Endothelial cell of umbilical vein (primary cell): ENCODE measurements at regions not wholly inside any gene's neighbourhood (a gene's known extent, or its start where the extent isn't known, plus 50 kb on each side); places are given as distances from the start of the nearest gene placed in this dataset.

Experiments
- BruUV-seq: library from RNA; stranded (reverse); fragments of 400-500 nt; replicated peaks from 2 replicates; lab custom pipeline; 2021; lab: Mats Ljungman, UMichigan
- CTCF ChIA-PET: fragments of 300-600, 350-600 bp; sonication (Branson Sonifier 250); formaldehyde crosslinking; loops from one replicate; lab custom pipeline; 2021; ENCODE audit warnings: antibody characterized with exemption, inconsistent platforms; lab: Charles Lee
- POLR2A ChIA-PET: fragments of 300-600, 350-600 bp; sonication (Branson Sonifier 250); formaldehyde crosslinking; loops from one replicate; lab custom pipeline; 2021; ENCODE audit warnings: antibody characterized with exemption, inconsistent platforms; lab: Charles Lee
- DNase-seq: peaks from one replicate; pipeline ENCODE4 v3.0.0-alpha.2; 2011; ENCODE audit warnings: low read depth, low spot score
- FAIRE-seq: peaks from 2 replicates; lab custom pipeline; 2011; peaks lifted over from hg19 to GRCh38; lab: Jason Lieb, UNC
- H2AFZ ChIP-seq: 2 replicates; pipeline ENCODE4 v1.6.0; 2012; ENCODE audit warnings: low read depth, low read length, control low read depth, inconsistent platforms
- H3K27ac ChIP-seq: 2 replicates; pipeline ENCODE4 v1.5.1; 2011; ENCODE audit warnings: low read depth, mild to moderate bottlenecking, control low read depth, low read length, moderate library complexity; ENCODE audit not compliant: insufficient read depth
- H3K27me3 ChIP-seq, 2 experiments: 2 replicates each; pipeline versions ENCODE4 v1.6.0 to v1.6.1; 2011; ENCODE audit warnings: low read length in 2 of 2, mixed read lengths in 1 of 2; ENCODE audit not compliant: control insufficient read depth in 2 of 2, insufficient read depth in 2 of 2
- H3K36me3 ChIP-seq, 2 experiments: 2 replicates in 1 of 2; 3 replicates in 1 of 2; pipeline ENCODE4 v1.5.1; 2011; ENCODE audit warnings: low read length in 2 of 2, mild to moderate bottlenecking in 1 of 2, moderate library complexity in 1 of 2; ENCODE audit not compliant: control insufficient read depth in 2 of 2, insufficient read depth in 2 of 2; ENCODE audit errors: extremely low read depth in 1 of 2
- H3K4me1 ChIP-seq: 3 replicates; pipeline ENCODE4 v1.5.1; 2011; ENCODE audit warnings: mild to moderate bottlenecking, low read length; ENCODE audit not compliant: control insufficient read depth, insufficient read depth; ENCODE audit errors: extremely low read depth
- H3K4me2 ChIP-seq: 2 replicates; pipeline ENCODE4 v1.6.1; 2011; ENCODE audit warnings: low read length, control low read depth, mixed read lengths; ENCODE audit not compliant: insufficient read depth
- H3K4me3 ChIP-seq, 3 experiments: fragments of 200-600 bp in 1 of 3; sonication (generic), shearing (Covaris generic) in 1 of 3; replicated peaks in 1 of 3; 2 replicates each; pipeline ENCODE4 v1.5.1; 2011 to 2016; ENCODE audit warnings: control low read depth in 3 of 3, low read length in 3 of 3, mild to moderate bottlenecking in 2 of 3, inconsistent platforms in 1 of 3, low read depth in 1 of 3, moderate library complexity in 1 of 3; ENCODE audit not compliant: insufficient read depth in 1 of 3
- H3K79me2 ChIP-seq: 2 replicates; pipeline ENCODE4 v1.6.0; 2012; ENCODE audit warnings: low read length, inconsistent platforms; ENCODE audit not compliant: control insufficient read depth, insufficient read depth
- H3K9ac ChIP-seq: replicated peaks from 2 replicates; pipeline ENCODE3; 2011; ENCODE audit warnings: low read length, control low read depth; ENCODE audit not compliant: insufficient read depth; ENCODE audit errors: extremely low read depth
- H3K9me1 ChIP-seq: replicated peaks from 3 replicates; pipeline ENCODE4 v1.6.0; 2011; ENCODE audit warnings: mild to moderate bottlenecking, low read length; ENCODE audit not compliant: control insufficient read depth, insufficient read depth; ENCODE audit errors: extremely low read depth
- H3K9me3 ChIP-seq: replicated peaks from 2 replicates; pipeline ENCODE4 v1.5.1; 2012; ENCODE audit warnings: low read length, inconsistent platforms; ENCODE audit not compliant: control insufficient read depth, insufficient read depth
- H4K20me1 ChIP-seq: replicated peaks from 2 replicates; pipeline ENCODE3; 2011; ENCODE audit warnings: mild to moderate bottlenecking, low read length; ENCODE audit not compliant: control insufficient read depth, insufficient read depth; ENCODE audit errors: extremely low read depth
- CTCF ChIP-seq, 2 donors: IDR thresholded peaks; 1 replicate in 1 of 2; 2 replicates in 1 of 2; pipeline ENCODE4 v1.5.1; 2011; ENCODE audit warnings: low read length in 2 of 2, mild to moderate bottlenecking in 2 of 2, moderate library complexity in 2 of 2, control low read depth in 1 of 2, inconsistent platforms in 1 of 2, low read depth in 1 of 2; ENCODE audit not compliant: insufficient read depth in 1 of 2; ENCODE audit errors: extremely low read depth in 1 of 2
- EZH2 ChIP-seq: IDR thresholded peaks from 2 replicates; pipeline ENCODE4 v1.6.1; 2012; ENCODE audit warnings: borderline replicate concordance, low read depth, mild to moderate bottlenecking, moderate library complexity, low read length, inconsistent platforms; ENCODE audit not compliant: severe bottlenecking
- JUN ChIP-seq: IDR thresholded peaks from 2 replicates; pipeline ENCODE4 v1.6.1; 2011; ENCODE audit warnings: borderline replicate concordance, low read depth; ENCODE audit not compliant: insufficient read length, insufficient read depth
- MAX ChIP-seq: IDR thresholded peaks from 2 replicates; pipeline ENCODE4 v1.6.1; 2011; ENCODE audit not compliant: insufficient read depth, insufficient read length
- dilution Hi-C: fragments of 300-500 bp; cut with MboI; formaldehyde crosslinking; loops from one replicate; pipeline ENCODE4 v1.15.0; 2019; ENCODE audit warnings: low sequenced_read_pairs; ENCODE audit not compliant: extremely low pct_ligation_motif_present
- intact Hi-C: fragments of 100-400 bp; cut with micrococcal nuclease; formaldehyde crosslinking; loops from one replicate; pipeline ENCODE4 v1.10.0; 2022

- Histone ChIP-seq H3K27ac (no peak overlapping the region), H3K9me1 (no peaks in the 10 kb centered on the region), H3K27me3 (no peaks in the 10 kb centered on the region), H2AFZ (no peak overlapping the region), H3K9ac (no peak overlapping the region), H3K4me2 (no peak overlapping the region), H3K4me3 (no peak overlapping the region), H3K36me3 (no peaks in the 10 kb centered on the region), H3K9me3 (no peaks in the 10 kb centered on the region), H3K4me1 (no peaks in the 10 kb centered on the region), H3K79me2 (no peaks in the 10 kb centered on the region), H4K20me1 (no peaks in the 10 kb centered on the region)
- no peak for TF ChIP-seq CTCF (IDR thresholded peaks at IDR 0.05; ENCODE audit: extremely low read depth in 1 of 2, insufficient read depth in 1 of 2, low read depth in 1 of 2, low read length in 2 of 2)
- dilution Hi-C loops (no loop called here), intact Hi-C loops (no loop called here)
- FAIRE-seq (no peak), DNase-seq (no peak)
- ChIA-PET CTCF (no interaction called here), POLR2A (no interaction called here)
- no TSS peak for BruUV-seq
Measured at GRCh38 chr7:52317921-52318320, 717.5 kb upstream of the POM121L12 start.

DNA sequence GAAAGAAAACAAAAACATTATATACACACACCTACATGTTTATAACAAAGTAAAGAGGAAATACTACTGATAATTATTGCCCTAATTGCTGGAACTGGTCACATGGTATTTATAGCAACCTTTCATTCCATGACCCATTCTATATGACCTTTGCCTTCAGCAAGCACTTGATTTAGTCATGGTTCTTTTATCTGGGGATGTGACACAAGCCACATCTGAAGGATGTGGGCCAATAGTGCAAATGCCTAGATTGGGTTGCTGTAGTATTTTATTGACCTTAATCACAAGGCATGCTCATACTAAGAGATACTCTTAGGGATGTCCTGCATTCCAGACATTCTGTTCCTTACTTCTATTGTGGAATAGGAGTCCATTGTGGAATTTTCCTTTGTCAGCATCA, 723.5 kb upstream of the POM121L12 start:
- ChIA-PET CTCF (no interaction called here), POLR2A (no interaction called here)
- dilution Hi-C loops (no loop called here), intact Hi-C loops (no loop called here)
- BruUV-seq = no TSS peak
- DNase-seq (no peak), FAIRE-seq (no peak)
- Histone ChIP-seq H3K9ac (no peak overlapping the region), H3K9me3 (no peaks in the 10 kb centered on the region), H3K4me2 (no peak overlapping the region), H3K27ac (no peak overlapping the region), H3K9me1 (no peaks in the 10 kb centered on the region), H2AFZ (no peak overlapping the region), H3K79me2 (no peaks in the 10 kb centered on the region), H4K20me1 (peaks cover 2% of the 10 kb centered on the region), H3K36me3 (no peaks in the 10 kb centered on the region), H3K27me3 (no peaks in the 10 kb centered on the region), H3K4me3 (no peak overlapping the region), H3K4me1 (no peaks in the 10 kb centered on the region)
- TF ChIP-seq CTCF (IDR thresholded peaks at IDR 0.05; ENCODE audit: extremely low read depth in 1 of 2, insufficient read depth in 1 of 2, low read depth in 1 of 2, low read length in 2 of 2) (no peak), JUN (no peak), EZH2 (no peak), MAX (no peak)
